ENCODE measurements at regions not wholly inside any gene's neighbourhood (a gene's known extent, or its start where the extent isn't known, plus 50 kb on each side); places are given as distances from the start of the nearest gene placed in this dataset.
"Not testable (repeated sequence)": the region's sequence is repeated elsewhere in the genome, so short reads cannot be mapped to it uniquely, and the experiment has no call there.

DNA sequence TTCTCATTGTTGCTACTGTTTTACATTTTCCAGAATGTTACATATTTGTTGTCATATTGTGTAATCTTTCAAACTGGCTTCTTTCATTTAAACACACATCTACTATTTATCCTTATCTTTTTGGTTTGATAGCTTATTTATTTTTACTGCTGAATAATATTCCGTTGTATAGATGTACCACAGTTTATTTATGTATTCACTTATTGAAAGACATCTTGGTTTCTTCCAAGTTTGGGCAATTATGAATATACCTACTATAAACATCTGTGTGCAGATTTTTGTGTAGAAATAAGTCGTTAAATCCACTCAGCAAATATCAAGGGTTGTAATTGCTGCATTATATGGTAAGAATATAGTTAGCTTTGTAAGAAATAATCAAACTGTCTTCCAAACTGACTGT, 669.2 kb downstream of the TNS3 start:
- intact Hi-C loops (cut with DNase I) = no loop called here
- no peak overlapping the region for H3K27ac ChIP-seq
- H3K36me3 ChIP-seq (replicated peaks in 1 of 2; ENCODE audit: insufficient read depth in 1 of 2, low read depth in 2 of 2) = no peaks in the 10 kb centered on the region
- ATAC-seq (no peak), DNase-seq (no peak)
- H3K27me3 ChIP-seq = no peaks in the 10 kb centered on the region
- no peaks in the 10 kb centered on the region for H3K9me3 ChIP-seq
- 51 to 67% methylated on average over 2 of the region's 2 CpGs for WGBS, 2 donors
- no peak overlapping the region for H3K4me3 ChIP-seq
- no peaks in the 10 kb centered on the region for H3K4me1 ChIP-seq
- TF ChIP-seq POLR2A (IDR thresholded peaks at IDR 0.05) = no peak
- TF ChIP-seq, protein P1, sequence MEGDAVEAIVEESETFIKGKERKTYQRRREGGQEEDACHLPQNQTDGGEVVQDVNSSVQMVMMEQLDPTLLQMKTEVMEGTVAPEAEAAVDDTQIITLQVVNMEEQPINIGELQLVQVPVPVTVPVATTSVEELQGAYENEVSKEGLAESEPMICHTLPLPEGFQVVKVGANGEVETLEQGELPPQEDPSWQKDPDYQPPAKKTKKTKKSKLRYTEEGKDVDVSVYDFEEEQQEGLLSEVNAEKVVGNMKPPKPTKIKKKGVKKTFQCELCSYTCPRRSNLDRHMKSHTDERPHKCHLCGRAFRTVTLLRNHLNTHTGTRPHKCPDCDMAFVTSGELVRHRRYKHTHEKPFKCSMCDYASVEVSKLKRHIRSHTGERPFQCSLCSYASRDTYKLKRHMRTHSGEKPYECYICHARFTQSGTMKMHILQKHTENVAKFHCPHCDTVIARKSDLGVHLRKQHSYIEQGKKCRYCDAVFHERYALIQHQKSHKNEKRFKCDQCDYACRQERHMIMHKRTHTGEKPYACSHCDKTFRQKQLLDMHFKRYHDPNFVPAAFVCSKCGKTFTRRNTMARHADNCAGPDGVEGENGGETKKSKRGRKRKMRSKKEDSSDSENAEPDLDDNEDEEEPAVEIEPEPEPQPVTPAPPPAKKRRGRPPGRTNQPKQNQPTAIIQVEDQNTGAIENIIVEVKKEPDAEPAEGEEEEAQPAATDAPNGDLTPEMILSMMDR (IDR thresholded peaks at IDR 0.05) = no peak

DNA sequence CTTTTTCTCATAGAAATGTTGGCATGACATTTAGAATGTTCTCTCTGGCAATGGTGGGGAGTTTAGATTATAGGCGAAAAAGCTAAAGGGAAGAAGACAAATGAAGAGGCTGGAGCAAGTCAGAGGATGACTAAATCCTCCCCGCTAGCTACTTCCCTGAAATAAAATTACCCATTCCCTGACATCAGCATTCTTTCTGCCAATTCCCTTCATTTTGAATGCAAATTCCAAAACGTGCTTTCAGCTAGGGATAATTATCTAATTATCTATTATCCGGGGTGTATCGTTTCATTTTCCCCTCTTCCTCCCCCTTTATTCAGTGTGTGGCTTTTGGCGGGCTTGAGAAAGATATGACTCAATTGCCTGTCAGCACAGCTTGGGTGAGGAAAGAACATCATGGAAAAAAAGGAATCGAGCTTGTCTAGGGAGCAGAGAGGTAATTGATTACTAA, 672.3 kb downstream of the TNS3 start:
- WGBS, 2 donors = 64 to 68% methylated on average over 7 of the region's 7 CpGs
- Histone ChIP-seq H3K4me1 (no peaks in the 10 kb centered on the region), H3K9me3 (no peaks in the 10 kb centered on the region), H3K36me3 (replicated peaks in 1 of 2; ENCODE audit: insufficient read depth in 1 of 2, low read depth in 2 of 2) (no peaks in the 10 kb centered on the region), H3K27ac (no peak overlapping the region), H3K4me3 (no peak overlapping the region), H3K27me3 (no peaks in the 10 kb centered on the region)
- intact Hi-C loops (cut with DNase I) = no loop called here
- DNase-seq (no peak), ATAC-seq (no peak)
- no peak for TF ChIP-seq POLR2A (IDR thresholded peaks at IDR 0.05)
- TF ChIP-seq, protein P1 (IDR thresholded peaks at IDR 0.05) = no peak

DNA sequence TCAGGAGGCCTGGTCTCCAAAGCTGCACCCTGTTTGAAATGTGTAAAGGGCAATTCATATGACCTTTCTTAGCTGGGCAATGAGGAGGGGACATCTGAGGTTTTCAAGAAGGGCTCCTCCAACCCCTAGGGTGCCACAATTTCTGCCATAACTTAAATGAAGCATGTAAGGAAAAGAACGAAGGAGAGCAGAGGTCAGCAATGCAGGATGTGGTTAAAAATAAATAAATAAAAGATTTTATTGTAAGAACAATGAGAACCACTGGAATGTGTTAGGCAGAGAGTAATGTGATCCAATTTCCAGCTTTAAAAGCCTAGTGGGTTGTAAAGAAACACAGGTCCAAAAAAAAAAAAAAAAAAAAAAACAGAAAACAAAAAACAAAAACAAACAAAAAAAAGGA, 673.1 kb downstream of the TNS3 start:
- intact Hi-C loops (cut with DNase I) = no loop called here
- 45 to 50% methylated on average over 1 of the region's 1 CpG for WGBS, 2 donors
- DNase-seq = no peak
- Histone ChIP-seq H3K4me3 (no peak overlapping the region), H3K27ac (no peak overlapping the region), H3K9me3 (no peaks in the 10 kb centered on the region), H3K27me3 (no peaks in the 10 kb centered on the region), H3K36me3 (replicated peaks in 1 of 2; ENCODE audit: insufficient read depth in 1 of 2, low read depth in 2 of 2) (no peaks in the 10 kb centered on the region), H3K4me1 (no peaks in the 10 kb centered on the region)
- no peak for TF ChIP-seq POLR2A (IDR thresholded peaks at IDR 0.05)
- TF ChIP-seq, protein P1 (IDR thresholded peaks at IDR 0.05) = no peak
- ATAC-seq = no peak

DNA sequence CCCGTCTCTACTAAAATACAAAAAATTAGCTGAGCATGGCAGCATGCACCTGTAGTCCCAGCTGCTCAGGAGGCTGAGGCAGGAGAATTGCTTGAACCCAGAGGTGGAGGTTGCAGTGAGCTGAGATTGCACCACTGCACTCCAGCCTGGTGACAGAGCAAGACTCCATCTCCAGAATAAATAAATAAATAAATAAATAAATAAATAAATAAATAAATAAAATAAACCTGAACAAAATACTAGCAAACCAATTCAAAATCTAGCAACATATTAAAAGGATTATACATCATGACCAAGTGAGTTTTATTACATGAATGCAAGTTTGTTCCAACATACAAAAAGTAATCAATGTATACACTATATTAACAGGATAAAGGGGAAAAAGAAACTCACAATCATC, 677.4 kb downstream of the TNS3 start:
- H3K27me3 ChIP-seq; H3K27ac ChIP-seq; DNase-seq; H3K4me3 ChIP-seq; ATAC-seq; H3K36me3 ChIP-seq (replicated peaks in 1 of 2; ENCODE audit: insufficient read depth in 1 of 2, low read depth in 2 of 2); H3K9me3 ChIP-seq; intact Hi-C loops (cut with DNase I); H3K4me1 ChIP-seq: not testable (repeated sequence)
- 87 to 91% methylated on average over 1 of the region's 1 CpG for WGBS, 2 donors

DNA sequence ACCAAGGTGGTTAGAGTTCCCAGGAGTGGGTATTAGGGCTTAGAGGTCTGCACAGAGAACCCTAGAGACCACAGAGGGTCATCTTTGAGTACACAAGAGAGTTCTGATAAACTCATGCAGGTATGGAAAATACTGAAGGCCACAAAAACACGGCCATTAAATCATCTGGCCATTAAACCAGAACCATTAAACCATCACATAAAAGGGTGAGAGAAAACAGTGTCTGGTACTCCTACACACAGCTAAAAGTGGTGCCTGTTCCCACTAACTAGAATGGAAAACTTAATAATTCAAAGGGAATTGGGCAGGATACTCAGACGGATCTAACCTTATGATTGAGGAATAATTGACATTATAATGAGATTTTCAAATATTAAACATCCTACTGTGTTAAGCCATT, 679.4 kb downstream of the TNS3 start:
- Histone ChIP-seq H3K27me3 (no peaks in the 10 kb centered on the region), H3K36me3 (replicated peaks in 1 of 2; ENCODE audit: insufficient read depth in 1 of 2, low read depth in 2 of 2) (no peaks in the 10 kb centered on the region), H3K4me1 (no peaks in the 10 kb centered on the region), H3K27ac (no peak overlapping the region), H3K4me3 (no peak overlapping the region), H3K9me3 (no peaks in the 10 kb centered on the region)
- DNase-seq (no peak), ATAC-seq (no peak)
- WGBS, 2 donors = 62 to 74% methylated on average over 2 of the region's 2 CpGs
- intact Hi-C loops (cut with DNase I) = no loop called here
- no peak for TF ChIP-seq POLR2A (IDR thresholded peaks at IDR 0.05)
- TF ChIP-seq, protein P1 (IDR thresholded peaks at IDR 0.05) = no peak
